ENCODE measurements at regions not wholly inside any gene's neighbourhood (a gene's known extent, or its start where the extent isn't known, plus 50 kb on each side); places are given as distances from the start of the nearest gene placed in this dataset.
A peak's percentile ranks its signal among the peaks of the same experiment; 100 is the strongest.

- ATAC-seq (no peak), DNase-seq (no peak)
- H3K36me3 Mint-ChIP-seq (ENCODE audit: low read depth): peaks cover 1% of the 10 kb centered on the region
- H3K9me3 Mint-ChIP-seq (ENCODE audit: insufficient read depth): no peaks in the 10 kb centered on the region
- H3K4me3 Mint-ChIP-seq: no peak overlapping the region
- CTCF ChIA-PET: interaction anchor here (0.9 to 2.2 kb wide), 4 partner anchors 24 to 88 kb away, joined by 3 to 7 read pairs (median 5); no protein-coding TSS in a partner anchor
- peak overlapping the region; percentile 53 for H3K27ac Mint-ChIP-seq
- H3K27me3 Mint-ChIP-seq (ENCODE audit: low read depth): no peaks in the 10 kb centered on the region
- POLR2A ChIA-PET: interaction anchor here (0.8 kb wide), 1 partner anchor 43 kb away, joined by 5 read pairs; no protein-coding TSS in a partner anchor
- peaks cover 41% of the 10 kb centered on the region for H3K4me1 Mint-ChIP-seq (ENCODE audit: low read depth)
These were observed 251.4 kb upstream of the KLF14 start for GRCh38 chr7:130985361-130985760.

GRCh38 chr7:130986261-130986690 lies 252.3 kb upstream of the KLF14 start:
- no peaks in the 10 kb centered on the region for H3K27me3 Mint-ChIP-seq (ENCODE audit: low read depth)
- peaks cover 48% of the 10 kb centered on the region for H3K4me1 Mint-ChIP-seq (ENCODE audit: low read depth)
- DNase-seq (no peak), ATAC-seq (peak; percentile 48)
- no peak overlapping the region for H3K4me3 Mint-ChIP-seq
- POLR2A ChIA-PET: interaction anchor here (0.8 kb wide), 1 partner anchor 42 kb away, joined by 5 read pairs; no protein-coding TSS in a partner anchor
- no peaks in the 10 kb centered on the region for H3K9me3 Mint-ChIP-seq (ENCODE audit: insufficient read depth)
- no peak overlapping the region for H3K27ac Mint-ChIP-seq
- H3K36me3 Mint-ChIP-seq (ENCODE audit: low read depth): peaks cover 1% of the 10 kb centered on the region
- CTCF ChIA-PET: interaction anchor here (0.9 to 2.7 kb wide), 4 partner anchors 21 to 89 kb away, joined by 3 to 13 read pairs (median 7); no protein-coding TSS in a partner anchor

- ChIA-PET CTCF (interaction anchor here (1.7 to 2.7 kb wide), 5 partner anchors 12 to 90 kb away, joined by 6 to 14 read pairs (median 12); no protein-coding TSS in a partner anchor), POLR2A (no interaction called here)
- DNase-seq: no peak
- peaks cover 52% of the 10 kb centered on the region for H3K4me1 Mint-ChIP-seq (ENCODE audit: low read depth)
- ATAC-seq: no peak
- peaks cover 1% of the 10 kb centered on the region for H3K36me3 Mint-ChIP-seq (ENCODE audit: low read depth)
- H3K4me3 Mint-ChIP-seq: no peak overlapping the region
- H3K27me3 Mint-ChIP-seq (ENCODE audit: low read depth): no peaks in the 10 kb centered on the region
- no peak overlapping the region for H3K27ac Mint-ChIP-seq
- H3K9me3 Mint-ChIP-seq (ENCODE audit: insufficient read depth): no peaks in the 10 kb centered on the region
These were observed 253.1 kb upstream of the KLF14 start for GRCh38 chr7:130987092-130987491.

- Mint-ChIP-seq H3K27ac (peak overlapping the region; percentile 28), H3K9me3 (ENCODE audit: insufficient read depth) (no peaks in the 10 kb centered on the region), H3K27me3 (ENCODE audit: low read depth) (no peaks in the 10 kb centered on the region), H3K4me1 (ENCODE audit: low read depth) (peaks cover 51% of the 10 kb centered on the region), H3K4me3 (no peak overlapping the region), H3K36me3 (ENCODE audit: low read depth) (peaks cover 1% of the 10 kb centered on the region)
- CTCF ChIA-PET: interaction anchor here (0.7 to 2.7 kb wide), 15 partner anchors 9 to 240 kb away, joined by 3 to 14 read pairs (median 5); no protein-coding TSS in a partner anchor
- POLR2A ChIA-PET: interaction anchor here (1.2 to 1.4 kb wide), 2 partner anchors 8 to 16 kb away, joined by 5 read pairs; no protein-coding TSS in a partner anchor
- ATAC-seq (peak; percentile 43), DNase-seq (no peak)
These were observed 254.4 kb upstream of the KLF14 start for GRCh38 chr7:130988443-130988842.

GRCh38 chr7:130989101-130989795 lies 255.2 kb upstream of the KLF14 start:
- Mint-ChIP-seq H3K4me3 (no peak overlapping the region), H3K27ac (peak overlapping the region; percentile 51), H3K9me3 (ENCODE audit: insufficient read depth) (no peaks in the 10 kb centered on the region), H3K4me1 (ENCODE audit: low read depth) (peaks cover 53% of the 10 kb centered on the region), H3K36me3 (ENCODE audit: low read depth) (peaks cover 1% of the 10 kb centered on the region), H3K27me3 (ENCODE audit: low read depth) (no peaks in the 10 kb centered on the region)
- DNase-seq: no peak
- ATAC-seq: peak; percentile 25
- CTCF ChIA-PET: interaction anchor here (0.7 to 2.7 kb wide), 16 partner anchors 10 to 239 kb away, joined by 3 to 14 read pairs (median 6); no protein-coding TSS in a partner anchor
- POLR2A ChIA-PET: interaction anchor here (0.6 to 1.4 kb wide), 2 partner anchors 11 to 15 kb away, joined by 3 to 5 read pairs; no protein-coding TSS in a partner anchor

GRCh38 chr7:130990178-130990832 lies 256.3 kb upstream of the KLF14 start:
- H3K9me3 Mint-ChIP-seq (ENCODE audit: insufficient read depth): no peaks in the 10 kb centered on the region

GRCh38 chr7:130993671-130994365 lies 259.8 kb upstream of the KLF14 start:
- POLR2A ChIA-PET: no interaction called here
- no peak for ATAC-seq
- H3K27ac Mint-ChIP-seq: no peak overlapping the region
- H3K4me3 Mint-ChIP-seq: no peak overlapping the region
- DNase-seq: no peak
- CTCF ChIA-PET: interaction anchor here (0.6 to 3.1 kb wide), 3 partner anchors 10 to 97 kb away, joined by 3 to 30 read pairs (median 4); no protein-coding TSS in a partner anchor
- no peaks in the 10 kb centered on the region for H3K36me3 Mint-ChIP-seq (ENCODE audit: low read depth)
- no peaks in the 10 kb centered on the region for H3K27me3 Mint-ChIP-seq (ENCODE audit: low read depth)
- no peaks in the 10 kb centered on the region for H3K9me3 Mint-ChIP-seq (ENCODE audit: insufficient read depth)
- H3K4me1 Mint-ChIP-seq (ENCODE audit: low read depth): peaks cover 47% of the 10 kb centered on the region

More at GRCh38 chr7:130990178-130990832, 256.3 kb upstream of the KLF14 start:
- Mint-ChIP-seq H3K27me3 (ENCODE audit: low read depth) (no peaks in the 10 kb centered on the region), H3K27ac (peak overlapping the region; percentile 2), H3K4me3 (peak overlapping the region; percentile 0), H3K36me3 (ENCODE audit: low read depth) (peaks cover 1% of the 10 kb centered on the region), H3K4me1 (ENCODE audit: low read depth) (peaks cover 52% of the 10 kb centered on the region)
- DNase-seq (no peak), ATAC-seq (peak; percentile 37)
- ChIA-PET POLR2A (interaction anchor here (0.8 kb wide), 1 partner anchor 16 kb away, joined by 3 read pairs; no protein-coding TSS in a partner anchor), CTCF (interaction anchor here (1.1 to 2.9 kb wide), 3 partner anchors 8 to 93 kb away, joined by 5 to 15 read pairs (median 7); no protein-coding TSS in a partner anchor)

- Mint-ChIP-seq H3K27ac (no peak overlapping the region), H3K36me3 (ENCODE audit: low read depth) (no peaks in the 10 kb centered on the region), H3K9me3 (ENCODE audit: insufficient read depth) (no peaks in the 10 kb centered on the region), H3K4me1 (ENCODE audit: low read depth) (peaks cover 46% of the 10 kb centered on the region), H3K27me3 (ENCODE audit: low read depth) (no peaks in the 10 kb centered on the region), H3K4me3 (no peak overlapping the region)
- DNase-seq: no peak
- ChIA-PET POLR2A (interaction anchor here (0.6 kb wide), 1 partner anchor 27 kb away, joined by 3 read pairs; no protein-coding TSS in a partner anchor), CTCF (interaction anchor here (0.8 to 5.8 kb wide), 5 partner anchors 9 to 97 kb away, joined by 3 to 31 read pairs (median 13); no protein-coding TSS in a partner anchor)
- ATAC-seq: no peak
These were observed 260.5 kb upstream of the KLF14 start for GRCh38 chr7:130994378-130995115.

- H3K4me3 Mint-ChIP-seq: no peak overlapping the region
- ATAC-seq: no peak
- no peak overlapping the region for H3K27ac Mint-ChIP-seq
- no peaks in the 10 kb centered on the region for H3K27me3 Mint-ChIP-seq (ENCODE audit: low read depth)
- H3K9me3 Mint-ChIP-seq (ENCODE audit: insufficient read depth): no peaks in the 10 kb centered on the region
- peaks cover 47% of the 10 kb centered on the region for H3K4me1 Mint-ChIP-seq (ENCODE audit: low read depth)
- no peaks in the 10 kb centered on the region for H3K36me3 Mint-ChIP-seq (ENCODE audit: low read depth)
- ChIA-PET POLR2A (interaction anchor here (0.6 to 1.5 kb wide), 2 partner anchors 8 to 28 kb away, joined by 3 to 5 read pairs; no protein-coding TSS in a partner anchor), CTCF (interaction anchor here (0.8 to 5.8 kb wide), 6 partner anchors 12 to 98 kb away, joined by 3 to 31 read pairs (median 9); no protein-coding TSS in a partner anchor)
- DNase-seq: no peak
These were observed 261.5 kb upstream of the KLF14 start for GRCh38 chr7:130995252-130996081.

Measured in activated CD8-positive, alpha-beta T cell treated with anti-CD3 and anti-CD28 coated beads, Interleukin-2, amount 10 ng/mL, durations not matched to agents 7 days and 5 days (primary cell).